SK-N-SH treated with all-trans-retinoic acid at 6 μM for 48 hours (cell line): ENCODE measurements at regions not wholly inside any gene's neighbourhood (a gene's known extent, or its start where the extent isn't known, plus 50 kb on each side); places are given as distances from the start of the nearest gene placed in this dataset.

Source experiments
- ATAC-seq: fragments of 200-7000 bp; cut with Tn5 transposase; 3 replicates; pipeline ENCODE4 v1.9.1; 2020; ENCODE audit warnings: mild to moderate bottlenecking, moderate library complexity
- ARNTL ChIP-seq: fragments of 450-650 bp; formaldehyde crosslinking; IDR thresholded peaks from 2 replicates; pipeline ENCODE4 v1.5.0; 2020; ENCODE audit warnings: low read depth, mild to moderate bottlenecking, moderate library complexity, borderline replicate concordance
- BACH2 ChIP-seq: fragments of 250-450 bp; sonication (Bioruptor Pico); IDR thresholded peaks from 2 replicates; pipeline ENCODE4 v1.9.0; 2021; ENCODE audit warnings: mild to moderate bottlenecking, borderline replicate concordance
- CSDC2 ChIP-seq: fragments of 250-450 bp; sonication (Bioruptor Pico); IDR thresholded peaks from 2 replicates; pipeline ENCODE4 v1.5.0; 2020; ENCODE audit warnings: mild to moderate bottlenecking, moderate library complexity
- GLIS3 ChIP-seq: fragments of 250-450 bp; sonication (Bioruptor Pico); IDR thresholded peaks from 2 replicates; pipeline ENCODE4 v1.5.0; 2020; ENCODE audit warnings: mild to moderate bottlenecking, moderate library complexity
- ISL1 ChIP-seq: fragments of 250-450 bp; sonication (Bioruptor Pico); IDR thresholded peaks from 2 replicates; pipeline ENCODE4 v2.1.2; 2022; ENCODE audit warnings: mild to moderate bottlenecking, moderate library complexity
- OSR1 ChIP-seq: fragments of 250-450 bp; sonication (Bioruptor Pico); IDR thresholded peaks from 2 replicates; pipeline ENCODE4 v1.8.0; 2022; ENCODE audit warnings: moderate library complexity, mild to moderate bottlenecking, inconsistent platforms
- PPARA ChIP-seq: fragments of 250-450 bp; sonication (Bioruptor Pico); IDR thresholded peaks from 2 replicates; pipeline ENCODE4 v1.5.0; 2020; ENCODE audit warnings: mild to moderate bottlenecking, borderline replicate concordance
- RARB ChIP-seq: fragments of 250-450 bp; sonication (Bioruptor Pico); IDR thresholded peaks from 2 replicates; pipeline ENCODE4 v1.8.0; 2021; ENCODE audit warnings: mild to moderate bottlenecking, moderate library complexity
- TCF4 ChIP-seq: fragments of 250-450 bp; sonication (Bioruptor Pico); IDR thresholded peaks from 2 replicates; pipeline ENCODE4 v1.8.0; 2021; ENCODE audit warnings: mild to moderate bottlenecking, moderate library complexity, borderline replicate concordance
- TOX ChIP-seq: fragments of 250-450 bp; sonication (Bioruptor Pico); IDR thresholded peaks from 2 replicates; pipeline ENCODE4 v1.8.0; 2021; ENCODE audit warnings: mild to moderate bottlenecking, moderate library complexity, borderline replicate concordance
- ZC3H10 ChIP-seq: fragments of 250-450 bp; sonication (Bioruptor Pico); IDR thresholded peaks from 2 replicates; pipeline ENCODE4 v1.5.1; 2021; ENCODE audit warnings: mild to moderate bottlenecking, moderate library complexity
- ZFP3 ChIP-seq: fragments of 250-450 bp; sonication (Bioruptor Pico); IDR thresholded peaks from 2 replicates; pipeline ENCODE4 v1.5.0; 2020; ENCODE audit warnings: mild to moderate bottlenecking, moderate library complexity
- ZFP30 ChIP-seq: fragments of 450-650 bp; formaldehyde crosslinking; IDR thresholded peaks from 2 replicates; pipeline ENCODE4 v1.5.0; 2022; ENCODE audit warnings: mild to moderate bottlenecking, moderate library complexity
- ZNF565 ChIP-seq: fragments of 450-650 bp; formaldehyde crosslinking; conservative IDR thresholded peaks from 2 replicates; pipeline ENCODE4 v1.5.0; 2020; ENCODE audit warnings: low read depth, mild to moderate bottlenecking, moderate library complexity
- ZNF70 ChIP-seq: fragments of 450-650 bp; formaldehyde crosslinking; IDR thresholded peaks from 2 replicates; pipeline ENCODE4 v1.5.0; 2020; ENCODE audit warnings: mild to moderate bottlenecking, moderate library complexity
- ZNF8 ChIP-seq: fragments of 450-650 bp; formaldehyde crosslinking; IDR thresholded peaks from 2 replicates; pipeline ENCODE4 v1.5.0; 2020; ENCODE audit warnings: mild to moderate bottlenecking, moderate library complexity
- TF ChIP-seq, protein P1 (sequence below): fragments of 250-450 bp; sonication (Bioruptor Pico); IDR thresholded peaks from 2 replicates; pipeline ENCODE4 v1.8.0; 2020; ENCODE audit warnings: mild to moderate bottlenecking, moderate library complexity, borderline replicate concordance
- TF ChIP-seq, protein P2 (sequence below): fragments of 250-450 bp; sonication (Bioruptor Pico); IDR thresholded peaks from 2 replicates; pipeline ENCODE4 v1.5.1; 2021; ENCODE audit warnings: mild to moderate bottlenecking, moderate library complexity
- TF ChIP-seq, protein P3 (sequence below): fragments of 250-450 bp; sonication (Bioruptor Pico); IDR thresholded peaks from 2 replicates; pipeline ENCODE4 v1.8.0; 2021; ENCODE audit warnings: low read depth, mild to moderate bottlenecking, moderate library complexity, borderline replicate concordance
- TF ChIP-seq, protein P4 (sequence below): fragments of 250-450 bp; sonication (Bioruptor Pico); IDR thresholded peaks from 2 replicates; pipeline ENCODE4 v1.5.1; 2020; ENCODE audit warnings: low read depth, mild to moderate bottlenecking, moderate library complexity

DNA sequence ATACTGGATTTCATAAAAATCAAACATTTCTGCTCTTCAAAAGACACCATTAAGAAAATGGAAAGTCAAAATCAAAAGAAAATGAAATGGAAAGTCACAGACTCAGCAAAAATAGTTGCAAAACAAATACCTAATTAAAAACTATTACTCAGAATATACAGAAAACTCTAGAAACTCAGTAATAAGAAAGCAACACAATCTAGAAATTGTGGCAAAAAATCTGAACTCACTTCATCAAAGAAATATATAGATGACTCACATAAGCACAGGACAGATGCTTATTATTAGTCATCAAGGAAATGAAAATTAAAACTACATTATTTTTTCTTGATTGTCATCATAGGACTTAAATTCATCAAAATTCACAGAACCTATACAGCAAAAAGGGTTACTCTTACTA lies 430.0 kb downstream of the SHQ1 start:
- ATAC-seq, result no peak
- TF ChIP-seq, protein P1, sequence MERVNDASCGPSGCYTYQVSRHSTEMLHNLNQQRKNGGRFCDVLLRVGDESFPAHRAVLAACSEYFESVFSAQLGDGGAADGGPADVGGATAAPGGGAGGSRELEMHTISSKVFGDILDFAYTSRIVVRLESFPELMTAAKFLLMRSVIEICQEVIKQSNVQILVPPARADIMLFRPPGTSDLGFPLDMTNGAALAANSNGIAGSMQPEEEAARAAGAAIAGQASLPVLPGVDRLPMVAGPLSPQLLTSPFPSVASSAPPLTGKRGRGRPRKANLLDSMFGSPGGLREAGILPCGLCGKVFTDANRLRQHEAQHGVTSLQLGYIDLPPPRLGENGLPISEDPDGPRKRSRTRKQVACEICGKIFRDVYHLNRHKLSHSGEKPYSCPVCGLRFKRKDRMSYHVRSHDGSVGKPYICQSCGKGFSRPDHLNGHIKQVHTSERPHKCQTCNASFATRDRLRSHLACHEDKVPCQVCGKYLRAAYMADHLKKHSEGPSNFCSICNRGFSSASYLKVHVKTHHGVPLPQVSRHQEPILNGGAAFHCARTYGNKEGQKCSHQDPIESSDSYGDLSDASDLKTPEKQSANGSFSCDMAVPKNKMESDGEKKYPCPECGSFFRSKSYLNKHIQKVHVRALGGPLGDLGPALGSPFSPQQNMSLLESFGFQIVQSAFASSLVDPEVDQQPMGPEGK (CRISPR knock-in tag), result no peak
- TF ChIP-seq OSR1 (CRISPR knock-in tag) (no peak), TOX (CRISPR knock-in tag) (no peak), PPARA (CRISPR knock-in tag) (no peak), TCF4 (no peak)
- TF ChIP-seq, protein P2, sequence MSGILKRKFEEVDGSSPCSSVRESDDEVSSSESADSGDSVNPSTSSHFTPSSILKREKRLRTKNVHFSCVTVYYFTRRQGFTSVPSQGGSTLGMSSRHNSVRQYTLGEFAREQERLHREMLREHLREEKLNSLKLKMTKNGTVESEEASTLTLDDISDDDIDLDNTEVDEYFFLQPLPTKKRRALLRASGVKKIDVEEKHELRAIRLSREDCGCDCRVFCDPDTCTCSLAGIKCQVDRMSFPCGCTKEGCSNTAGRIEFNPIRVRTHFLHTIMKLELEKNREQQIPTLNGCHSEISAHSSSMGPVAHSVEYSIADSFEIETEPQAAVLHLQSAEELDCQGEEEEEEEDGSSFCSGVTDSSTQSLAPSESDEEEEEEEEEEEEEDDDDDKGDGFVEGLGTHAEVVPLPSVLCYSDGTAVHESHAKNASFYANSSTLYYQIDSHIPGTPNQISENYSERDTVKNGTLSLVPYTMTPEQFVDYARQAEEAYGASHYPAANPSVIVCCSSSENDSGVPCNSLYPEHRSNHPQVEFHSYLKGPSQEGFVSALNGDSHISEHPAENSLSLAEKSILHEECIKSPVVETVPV (CRISPR knock-in tag), result no peak

DNA sequence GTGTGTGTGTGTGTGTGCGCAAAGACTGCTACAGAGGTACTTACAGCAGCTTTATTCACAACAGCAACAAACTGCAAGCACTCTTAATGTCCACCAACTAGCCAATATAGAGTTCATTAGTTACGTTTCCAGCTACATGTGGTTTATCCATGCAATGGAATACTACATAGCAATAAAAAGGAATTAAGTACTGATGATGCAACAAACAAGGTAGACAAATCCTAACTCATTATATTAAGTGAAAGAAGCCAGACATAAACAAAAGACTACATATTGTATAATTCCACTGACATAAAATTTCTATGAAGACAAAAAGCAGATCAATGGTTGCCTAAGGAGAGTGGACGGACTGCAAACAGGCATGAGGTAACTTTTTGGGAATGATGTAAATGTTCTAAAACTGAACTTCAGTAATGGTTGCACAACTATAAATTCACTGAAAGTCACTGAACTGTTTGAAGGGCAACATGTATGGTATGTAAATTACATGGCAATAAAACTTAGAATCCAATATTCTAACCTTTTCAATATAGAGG lies 433.7 kb downstream of the SHQ1 start:
- TF ChIP-seq PPARA (CRISPR knock-in tag) (no peak), TCF4 (no peak)
- ATAC-seq, result no peak

DNA sequence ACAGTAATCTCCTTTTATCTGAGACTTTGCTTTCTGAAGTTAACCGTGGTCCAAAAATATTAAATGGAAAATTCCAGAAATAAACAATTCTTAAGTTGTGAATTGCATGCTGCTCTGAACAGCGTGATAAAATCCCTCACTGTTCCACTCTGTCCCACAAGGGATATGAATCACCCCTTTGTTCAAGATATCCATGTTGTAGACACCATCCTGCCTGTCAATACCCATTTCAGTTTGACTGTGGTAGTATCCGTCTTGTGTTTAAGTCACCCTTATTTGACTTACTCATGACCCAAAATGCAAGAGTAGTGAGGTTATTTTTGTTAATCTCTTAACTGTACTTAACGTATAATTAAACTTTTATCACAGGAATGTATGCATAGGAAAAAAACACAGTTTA lies 435.0 kb downstream of the SHQ1 start:
- no peak for ATAC-seq
- TF ChIP-seq RARB (no peak), TCF4 (no peak), ZNF70 (CRISPR knock-in tag) (no peak), ZFP30 (no peak), ZNF565 (CRISPR knock-in tag) (no peak), OSR1 (CRISPR knock-in tag) (no peak), CSDC2 (CRISPR knock-in tag) (no peak), GLIS3 (CRISPR knock-in tag) (no peak)
- TF ChIP-seq, protein P3, sequence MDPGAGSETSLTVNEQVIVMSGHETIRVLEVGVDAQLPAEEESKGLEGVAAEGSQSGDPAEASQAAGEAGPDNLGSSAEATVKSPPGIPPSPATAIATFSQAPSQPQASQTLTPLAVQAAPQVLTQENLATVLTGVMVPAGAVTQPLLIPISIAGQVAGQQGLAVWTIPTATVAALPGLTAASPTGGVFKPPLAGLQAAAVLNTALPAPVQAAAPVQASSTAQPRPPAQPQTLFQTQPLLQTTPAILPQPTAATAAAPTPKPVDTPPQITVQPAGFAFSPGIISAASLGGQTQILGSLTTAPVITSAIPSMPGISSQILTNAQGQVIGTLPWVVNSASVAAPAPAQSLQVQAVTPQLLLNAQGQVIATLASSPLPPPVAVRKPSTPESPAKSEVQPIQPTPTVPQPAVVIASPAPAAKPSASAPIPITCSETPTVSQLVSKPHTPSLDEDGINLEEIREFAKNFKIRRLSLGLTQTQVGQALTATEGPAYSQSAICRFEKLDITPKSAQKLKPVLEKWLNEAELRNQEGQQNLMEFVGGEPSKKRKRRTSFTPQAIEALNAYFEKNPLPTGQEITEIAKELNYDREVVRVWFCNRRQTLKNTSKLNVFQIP (CRISPR knock-in tag), result no peak
- TF ChIP-seq, protein P1 (CRISPR knock-in tag), result no peak

DNA sequence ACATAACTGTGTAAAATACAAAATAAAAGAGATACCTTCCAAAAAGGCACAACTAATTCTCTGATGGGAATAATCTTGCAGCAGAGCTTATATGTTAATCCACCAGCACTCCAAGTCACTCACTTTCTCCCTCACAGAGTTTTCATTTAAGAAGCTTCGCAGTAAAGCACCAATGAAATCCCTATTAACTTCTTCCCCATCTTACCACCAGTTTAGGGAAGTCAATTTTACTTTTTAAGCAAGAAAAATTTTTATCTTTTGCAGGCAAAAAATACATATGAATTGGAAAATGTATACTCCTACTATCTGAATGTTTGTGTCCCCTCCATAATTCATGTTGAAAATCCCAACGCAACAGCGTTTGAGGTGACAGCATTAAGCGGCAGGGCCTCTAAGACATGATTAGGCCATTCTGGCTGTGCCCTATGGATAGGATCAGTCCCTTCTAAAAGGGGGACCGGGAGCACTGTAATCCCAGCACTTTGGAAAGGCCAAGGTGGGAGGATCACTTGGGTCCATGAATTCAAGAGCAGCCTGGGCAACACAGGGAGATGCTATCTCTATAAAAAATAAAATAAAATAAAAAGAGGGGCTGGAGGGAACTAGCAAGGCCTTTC lies 435.8 kb downstream of the SHQ1 start:
- no peak for ATAC-seq
- TF ChIP-seq, protein P3 (CRISPR knock-in tag), result no peak
- TF ChIP-seq, protein P4, sequence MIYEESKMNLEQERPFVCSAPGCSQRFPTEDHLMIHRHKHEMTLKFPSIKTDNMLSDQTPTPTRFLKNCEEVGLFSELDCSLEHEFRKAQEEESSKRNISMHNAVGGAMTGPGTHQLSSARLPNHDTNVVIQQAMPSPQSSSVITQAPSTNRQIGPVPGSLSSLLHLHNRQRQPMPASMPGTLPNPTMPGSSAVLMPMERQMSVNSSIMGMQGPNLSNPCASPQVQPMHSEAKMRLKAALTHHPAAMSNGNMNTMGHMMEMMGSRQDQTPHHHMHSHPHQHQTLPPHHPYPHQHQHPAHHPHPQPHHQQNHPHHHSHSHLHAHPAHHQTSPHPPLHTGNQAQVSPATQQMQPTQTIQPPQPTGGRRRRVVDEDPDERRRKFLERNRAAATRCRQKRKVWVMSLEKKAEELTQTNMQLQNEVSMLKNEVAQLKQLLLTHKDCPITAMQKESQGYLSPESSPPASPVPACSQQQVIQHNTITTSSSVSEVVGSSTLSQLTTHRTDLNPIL (CRISPR knock-in tag), result no peak
- TF ChIP-seq, protein P2 (CRISPR knock-in tag), result no peak
- TF ChIP-seq, protein P1 (CRISPR knock-in tag), result no peak
- TF ChIP-seq ZC3H10 (CRISPR knock-in tag) (no peak), ZNF565 (CRISPR knock-in tag) (no peak), ZNF8 (no peak), ISL1 (CRISPR knock-in tag) (no peak), GLIS3 (CRISPR knock-in tag) (no peak), ARNTL (no peak), CSDC2 (CRISPR knock-in tag) (no peak), BACH2 (CRISPR knock-in tag) (no peak), OSR1 (CRISPR knock-in tag) (no peak), ZFP3 (CRISPR knock-in tag) (no peak), TOX (CRISPR knock-in tag) (no peak)
